Ramos (cell line): ENCODE measurements at regions not wholly inside any gene's neighbourhood (a gene's known extent, or its start where the extent isn't known, plus 50 kb on each side); places are given as distances from the start of the nearest gene placed in this dataset.
"Not testable (repeated sequence)": the region's sequence is repeated elsewhere in the genome, so short reads cannot be mapped to it uniquely, and the experiment has no call there.

Experiments
- in situ Hi-C: fragments of 300-500 bp; cut with MboI; formaldehyde crosslinking; loops from one replicate; pipeline ENCODE4 v1.14.3; 2022; ENCODE audit warnings: low sequenced_read_pairs; ENCODE audit not compliant: unreplicated experiment

DNA sequence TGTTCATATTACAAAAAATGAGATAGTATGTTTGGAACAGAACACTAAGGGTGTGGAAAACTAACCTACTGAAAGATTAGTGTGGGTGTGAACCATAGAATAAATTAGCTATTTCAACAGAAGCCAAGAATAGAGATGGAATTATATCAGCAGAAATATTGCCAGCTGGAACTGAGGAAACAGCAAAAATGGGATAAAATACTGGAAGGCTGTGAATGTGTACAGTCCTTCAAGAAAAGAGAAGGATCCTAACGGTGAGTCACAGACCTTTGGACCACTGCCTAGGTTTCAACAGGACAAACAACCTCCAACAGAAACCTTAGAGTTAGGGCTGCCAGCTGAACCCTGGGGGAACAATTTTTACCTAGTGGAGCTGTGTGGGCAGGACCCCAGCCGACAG, 395.0 kb downstream of the ZWINT start:
- in situ Hi-C loops, result no loop called here

DNA sequence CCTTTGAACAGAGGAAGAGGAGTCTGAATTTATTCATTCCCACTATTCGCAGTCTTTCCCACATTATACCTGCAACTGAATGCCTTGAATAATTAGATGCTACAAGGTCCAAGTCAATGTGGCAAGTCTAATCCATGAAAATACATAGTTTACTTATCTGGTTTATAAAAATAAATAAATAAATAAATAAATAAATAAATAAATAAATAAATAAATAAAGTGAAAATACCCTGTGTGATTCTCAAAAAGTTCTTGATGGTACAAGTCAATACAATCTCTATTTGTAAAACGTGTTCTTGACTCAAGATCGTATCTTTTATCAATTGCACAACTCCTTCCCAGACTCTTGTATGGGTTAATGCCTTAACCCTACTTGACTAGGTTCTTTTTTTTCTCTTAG, 417.7 kb downstream of the ZWINT start:
- in situ Hi-C loops, result no loop called here

DNA sequence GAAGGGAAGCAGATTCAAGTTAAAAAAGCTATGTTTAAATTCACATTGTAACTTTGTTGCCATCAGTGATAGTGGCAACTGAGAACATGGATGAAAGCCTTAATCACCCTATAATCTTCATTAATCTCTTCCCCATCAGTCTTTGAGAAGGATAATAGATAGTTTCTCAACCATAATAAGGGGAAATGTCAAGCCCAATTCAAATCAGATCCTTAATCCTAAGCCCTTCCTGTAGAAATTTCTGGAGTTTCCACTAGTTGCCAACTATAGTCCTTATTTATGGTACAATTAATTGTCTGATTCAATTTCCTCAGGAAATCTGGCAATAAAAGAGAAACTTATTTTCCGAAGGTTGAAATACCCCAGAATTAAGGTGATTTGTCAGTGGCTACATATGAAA, 431.8 kb downstream of the ZWINT start:
- in situ Hi-C loops, result no loop called here

DNA sequence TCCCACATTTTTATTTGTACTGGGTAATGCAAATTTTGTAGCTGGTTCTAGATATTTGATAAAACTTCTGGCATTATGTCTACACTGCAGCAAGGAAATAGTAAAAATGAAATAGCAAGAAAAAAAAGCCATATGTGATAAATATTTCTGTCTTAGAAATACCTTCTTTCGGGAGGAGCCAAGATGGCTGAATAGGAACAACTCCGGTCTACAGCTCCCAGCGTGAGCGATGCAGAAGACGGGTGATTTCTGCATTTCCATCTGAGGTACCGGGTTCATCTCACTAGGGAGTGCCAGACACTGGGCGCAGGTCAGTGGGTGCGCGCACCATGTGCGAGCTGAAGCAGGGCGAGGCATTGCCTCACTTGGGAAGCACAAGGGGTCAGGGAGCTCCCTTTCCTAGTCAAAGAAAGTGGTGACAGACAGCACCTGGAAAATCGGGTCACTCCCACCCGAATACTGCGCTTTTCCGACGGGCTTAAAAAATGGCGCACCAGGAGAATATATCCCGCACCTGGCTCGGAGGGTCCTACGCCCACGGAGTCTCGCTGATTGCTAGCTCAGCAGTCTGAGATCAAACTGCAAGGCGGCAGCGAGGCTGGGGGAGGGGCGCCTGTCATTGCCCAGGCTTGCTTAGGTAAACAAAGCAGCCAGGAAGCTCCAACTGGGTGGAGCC, 461.4 kb downstream of the ZWINT start:
- in situ Hi-C loops, result not testable (repeated sequence)

DNA sequence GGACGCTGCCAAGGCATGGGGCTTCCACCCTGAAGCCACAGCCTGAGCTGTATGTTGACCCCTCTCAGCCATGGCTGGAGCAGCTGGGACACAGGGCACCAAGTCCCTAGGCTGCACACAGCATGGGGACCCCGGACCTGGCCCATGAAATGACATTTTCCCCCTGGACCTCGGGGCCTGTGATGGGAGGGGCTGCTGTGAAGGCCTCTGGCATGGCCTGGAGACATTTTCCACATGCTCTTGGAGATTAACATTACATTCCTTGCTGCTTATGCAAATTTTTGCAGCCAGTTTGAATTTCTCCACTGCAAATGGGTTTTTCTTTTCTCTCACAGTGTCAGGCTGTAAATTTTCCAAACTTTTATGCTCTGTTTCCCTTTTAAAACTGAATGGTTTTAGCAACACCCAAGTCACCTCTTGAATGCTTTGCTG, 463.6 kb downstream of the ZWINT start:
- in situ Hi-C loops, result no loop called here

DNA sequence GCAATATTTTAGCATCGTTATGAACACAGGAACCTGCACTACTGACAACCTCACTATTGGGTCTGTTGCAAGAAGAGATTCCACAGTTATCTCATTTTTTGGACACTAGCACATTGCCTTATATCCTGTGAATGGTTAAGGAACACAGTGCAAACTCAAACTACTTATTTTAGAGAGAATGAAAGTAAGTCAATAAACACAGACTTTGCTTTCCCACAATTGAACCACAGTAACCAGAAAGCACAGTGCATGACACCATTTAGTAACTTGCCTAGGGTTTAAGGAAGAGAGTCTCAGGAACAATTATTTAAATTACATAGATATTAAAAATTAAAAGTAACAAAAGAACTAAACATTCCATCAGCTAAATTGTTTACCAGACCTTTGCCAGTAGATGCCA, 468.8 kb downstream of the ZWINT start:
- in situ Hi-C loops, result no loop called here

DNA sequence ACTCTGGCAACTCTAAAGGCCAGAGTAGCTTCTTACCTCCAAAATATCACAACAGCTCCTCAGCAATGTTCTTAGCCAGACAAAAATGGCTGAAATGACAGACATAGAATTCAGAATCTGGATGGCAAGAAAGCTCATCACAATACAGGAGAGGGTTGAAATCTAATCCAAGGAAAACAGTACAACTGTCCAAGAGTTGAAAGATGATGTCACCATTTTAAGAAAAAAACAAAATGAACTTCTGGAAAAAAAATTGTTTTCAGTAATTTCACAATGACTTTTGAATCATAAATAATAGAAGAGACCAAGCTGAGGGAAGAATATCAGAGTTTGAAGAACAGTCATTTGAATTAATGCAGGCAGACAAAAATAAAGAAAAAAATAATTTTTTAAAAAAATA, 479.5 kb downstream of the ZWINT start:
- in situ Hi-C loops, result no loop called here

DNA sequence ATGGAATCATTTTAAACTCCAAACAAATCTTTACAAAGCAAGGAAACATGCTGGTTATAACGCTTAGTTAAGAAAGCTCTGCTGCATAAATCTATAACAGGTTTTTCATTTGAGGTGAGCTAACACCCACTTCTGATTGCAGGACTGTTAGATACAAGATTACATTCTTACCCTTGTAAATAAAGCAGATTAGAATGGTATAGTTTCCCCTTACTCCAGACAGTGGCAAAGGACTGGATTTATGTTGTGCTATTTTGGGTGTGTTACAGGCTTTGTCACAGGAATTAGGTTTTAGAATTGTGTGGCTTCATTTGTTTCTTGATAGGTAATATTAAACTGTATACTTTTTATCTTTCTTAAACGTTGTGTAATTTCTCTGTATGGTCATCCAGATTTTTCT, 487.6 kb downstream of the ZWINT start:
- in situ Hi-C loops, result no loop called here

DNA sequence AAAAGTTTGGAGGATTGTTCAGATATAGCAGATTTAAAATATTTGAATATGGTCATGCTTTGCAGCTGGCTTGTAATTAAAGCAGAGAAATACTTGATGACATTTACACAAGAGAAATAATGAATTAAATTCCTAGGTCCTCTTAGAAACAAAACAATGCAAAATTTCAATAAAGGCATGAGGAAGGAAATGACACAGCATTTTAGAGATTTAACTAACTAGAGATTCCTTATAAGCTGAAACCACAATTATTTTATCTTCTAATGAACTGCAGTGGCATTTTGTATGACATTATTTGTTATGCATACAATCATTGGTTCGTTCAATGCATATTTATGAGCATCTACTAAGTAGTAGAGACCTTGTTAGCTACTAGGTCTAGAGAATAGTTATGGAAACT, 490.9 kb downstream of the ZWINT start:
- in situ Hi-C loops, result no loop called here

DNA sequence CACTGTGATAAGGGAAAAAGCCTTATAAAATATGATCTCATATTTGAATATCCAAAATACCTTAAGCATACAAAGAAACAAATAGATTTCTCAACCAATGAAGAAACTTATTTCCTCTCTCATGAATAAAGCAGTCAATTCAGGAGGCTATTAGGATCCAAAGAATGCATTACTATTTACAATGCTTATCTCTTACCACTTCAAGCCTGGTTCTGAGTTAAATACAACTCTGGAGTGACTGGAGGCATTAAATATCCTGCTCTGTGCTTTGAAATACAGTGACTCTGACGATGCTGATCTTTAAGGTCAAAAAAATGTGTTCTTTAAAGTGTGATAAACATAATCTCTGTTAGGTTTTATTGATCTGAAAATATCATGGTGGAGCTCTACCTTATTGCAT, 493.2 kb downstream of the ZWINT start:
- in situ Hi-C loops, result no loop called here

DNA sequence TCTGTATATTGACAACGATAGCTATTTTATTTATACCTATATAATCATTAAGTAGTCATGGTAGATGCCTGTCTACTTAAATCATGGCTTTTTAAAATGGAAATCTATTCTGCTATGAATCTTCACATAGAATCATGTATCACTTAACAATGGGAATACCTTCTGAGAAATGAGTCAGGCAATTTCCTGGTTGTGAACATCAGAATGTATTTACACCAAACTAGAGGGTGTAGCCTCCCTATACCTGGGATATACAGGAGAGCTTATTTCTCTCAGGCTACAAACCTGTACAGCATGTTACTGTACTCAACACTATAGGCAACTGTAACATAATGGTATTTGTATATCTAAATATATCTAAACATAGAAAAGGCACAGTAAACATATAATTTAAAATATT, 502.3 kb downstream of the ZWINT start:
- in situ Hi-C loops, result no loop called here

DNA sequence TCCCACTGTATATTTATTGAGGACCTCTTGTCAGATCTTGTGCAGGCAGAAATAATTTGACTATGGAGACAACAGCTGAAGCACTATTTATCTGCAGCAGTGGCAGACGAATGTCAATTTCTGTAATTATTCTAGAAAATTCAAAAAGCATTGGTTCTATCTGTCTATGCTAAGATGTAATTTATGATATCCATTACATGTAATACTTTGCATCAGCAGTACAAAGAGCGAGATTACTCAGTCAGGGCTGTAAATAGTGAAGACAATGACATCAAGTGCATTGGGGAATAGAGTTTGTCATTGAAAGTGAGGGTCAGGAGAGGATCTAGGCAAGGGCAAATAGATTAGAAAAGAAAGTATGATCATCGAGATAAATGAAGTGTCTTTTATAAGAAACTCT, 508.2 kb downstream of the ZWINT start:
- in situ Hi-C loops, result no loop called here

DNA sequence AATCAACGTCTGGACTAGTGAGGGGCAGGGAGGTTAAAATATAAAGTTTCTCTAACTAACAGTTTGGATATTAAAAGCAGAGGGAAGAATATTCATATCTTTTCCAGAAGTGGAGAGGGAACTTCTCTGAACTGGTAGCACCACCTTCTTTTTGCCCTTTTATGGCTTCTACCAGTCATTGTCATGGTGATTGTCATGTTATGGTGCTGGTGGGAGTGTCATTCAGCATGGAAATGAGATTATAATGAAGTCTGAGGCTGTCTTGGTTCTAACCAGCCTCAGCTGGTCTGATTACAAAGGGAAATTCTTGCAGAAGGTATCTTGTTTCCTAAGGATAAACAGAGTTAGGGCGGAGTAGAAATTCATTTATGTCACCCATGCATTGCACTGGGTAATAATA, 523.8 kb downstream of the ZWINT start:
- in situ Hi-C loops, result no loop called here

DNA sequence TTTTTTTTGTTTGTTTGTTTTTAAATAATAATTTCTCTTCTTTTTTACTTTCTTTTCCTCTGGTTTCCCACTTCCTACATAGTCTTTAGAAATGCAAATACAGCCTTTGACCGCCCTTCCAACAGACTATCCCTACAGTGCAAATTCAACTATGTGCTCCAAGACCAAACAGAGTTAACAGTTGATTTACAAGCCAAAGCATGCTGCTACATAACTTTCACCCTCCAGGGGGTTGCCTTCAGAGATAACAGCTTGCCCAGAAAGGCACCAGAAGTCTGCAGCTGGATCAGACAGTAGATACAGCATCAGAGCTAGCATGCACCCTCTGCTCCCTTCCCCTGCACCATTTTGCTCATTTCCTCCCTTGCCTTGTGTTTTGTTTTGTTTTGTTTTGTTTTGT, 539.0 kb downstream of the ZWINT start:
- in situ Hi-C loops, result no loop called here

DNA sequence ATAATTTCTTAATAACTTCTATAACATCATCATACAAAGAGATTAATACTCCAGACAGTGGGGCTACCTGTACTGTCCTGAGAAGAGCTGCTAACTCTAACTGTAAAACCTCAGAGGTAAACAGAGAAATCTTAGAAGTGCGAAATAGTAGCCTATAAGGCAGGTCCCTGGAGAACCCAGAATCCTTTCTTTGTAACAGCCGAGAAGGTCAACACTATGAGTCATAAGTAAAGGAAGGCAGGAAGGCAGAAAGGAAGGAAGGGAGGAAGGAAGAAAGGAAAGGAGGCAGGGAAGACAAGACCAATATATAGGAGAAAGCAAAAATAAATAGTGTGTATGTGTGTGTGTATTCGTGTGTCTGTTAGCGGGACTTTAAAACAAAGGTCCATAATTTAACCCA, 540.6 kb downstream of the ZWINT start:
- in situ Hi-C loops, result no loop called here

DNA sequence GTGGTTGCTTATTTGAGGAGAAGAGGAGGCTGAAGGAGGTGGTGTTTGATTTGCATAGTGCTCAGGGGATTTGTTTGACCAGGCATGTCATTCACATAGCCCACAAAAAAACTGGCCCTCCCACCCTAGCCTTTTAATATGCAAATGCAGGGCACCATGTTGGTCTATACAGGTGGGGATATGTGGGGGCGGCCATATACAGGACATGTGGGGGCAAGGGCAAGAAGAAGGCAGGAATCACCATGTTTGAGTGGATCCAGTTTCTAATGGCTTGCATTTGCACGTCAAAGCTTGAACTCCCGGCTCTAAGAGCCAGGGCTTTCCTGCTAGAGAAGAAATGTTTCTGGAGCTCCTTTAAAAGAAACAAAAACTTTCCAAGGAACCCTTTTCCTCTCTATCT, 541.0 kb downstream of the ZWINT start:
- in situ Hi-C loops, result no loop called here

DNA sequence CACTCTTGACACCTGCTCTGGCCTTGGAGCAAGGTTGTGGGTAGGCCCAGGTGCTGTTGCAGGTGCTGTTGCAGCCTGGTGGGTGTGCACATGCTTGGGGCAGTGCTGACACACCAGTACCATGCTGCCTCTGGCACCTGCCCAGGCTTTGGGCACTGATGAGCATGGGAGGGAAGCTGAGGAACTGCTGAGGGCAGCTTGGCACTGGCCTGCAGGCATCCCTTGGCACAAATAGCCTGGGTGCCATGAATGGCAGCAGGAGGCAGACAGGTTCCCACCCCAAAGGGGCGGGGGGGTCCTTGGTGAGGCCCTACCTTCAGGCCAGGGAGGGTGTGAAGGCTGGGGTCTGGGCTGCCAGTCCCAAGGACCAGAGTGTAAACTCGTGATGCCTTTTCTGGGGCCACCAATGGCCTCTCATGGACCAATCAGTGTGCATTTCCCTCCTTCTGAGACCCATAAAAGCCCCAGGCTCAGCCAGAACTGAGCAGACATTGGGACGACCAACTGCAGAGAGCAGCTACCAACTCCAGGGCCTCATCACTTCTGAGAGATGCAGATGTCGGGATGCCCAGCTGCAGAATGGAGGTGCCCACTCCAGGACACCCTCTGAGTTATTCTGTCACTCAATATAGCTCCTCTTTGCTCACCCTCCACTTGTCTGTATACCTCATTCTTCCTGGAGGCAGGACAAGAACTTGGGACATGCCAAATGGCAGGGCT, 547.4 kb downstream of the ZWINT start:
- in situ Hi-C loops, result no loop called here

DNA sequence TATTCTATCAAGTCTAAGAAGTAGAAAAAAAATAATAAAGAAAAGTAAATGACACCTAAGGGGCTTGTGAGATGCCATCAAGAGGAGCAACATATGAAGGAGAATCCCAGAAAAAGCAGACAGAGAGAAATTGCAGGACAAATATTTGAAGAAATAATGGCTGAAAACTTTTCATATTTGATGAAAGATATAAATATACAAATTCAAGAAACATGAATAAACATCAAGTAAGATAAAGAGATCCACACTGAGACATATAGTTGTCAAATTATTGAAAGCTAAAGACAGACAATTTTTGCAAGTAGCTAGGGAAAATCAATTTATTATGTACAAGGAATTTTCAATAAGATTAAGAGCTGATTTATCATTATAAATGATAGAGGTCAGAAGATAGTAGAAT, 558.0 kb downstream of the ZWINT start:
- in situ Hi-C loops, result no loop called here

DNA sequence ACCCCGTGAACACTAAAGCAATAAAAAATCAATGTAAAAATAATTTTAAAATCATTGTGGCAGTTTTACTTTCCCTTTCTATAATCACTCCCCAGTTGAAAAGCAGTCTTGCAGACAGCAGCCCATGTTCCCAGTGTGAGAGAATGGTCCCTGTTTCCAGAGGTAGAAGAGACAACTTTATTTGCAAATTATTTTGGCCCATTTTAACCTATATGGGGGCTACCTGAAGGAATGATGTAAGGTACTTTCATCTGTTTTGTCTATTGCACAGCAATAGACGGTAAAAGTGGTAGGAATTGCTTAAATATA, 559.8 kb downstream of the ZWINT start:
- in situ Hi-C loops, result no loop called here

DNA sequence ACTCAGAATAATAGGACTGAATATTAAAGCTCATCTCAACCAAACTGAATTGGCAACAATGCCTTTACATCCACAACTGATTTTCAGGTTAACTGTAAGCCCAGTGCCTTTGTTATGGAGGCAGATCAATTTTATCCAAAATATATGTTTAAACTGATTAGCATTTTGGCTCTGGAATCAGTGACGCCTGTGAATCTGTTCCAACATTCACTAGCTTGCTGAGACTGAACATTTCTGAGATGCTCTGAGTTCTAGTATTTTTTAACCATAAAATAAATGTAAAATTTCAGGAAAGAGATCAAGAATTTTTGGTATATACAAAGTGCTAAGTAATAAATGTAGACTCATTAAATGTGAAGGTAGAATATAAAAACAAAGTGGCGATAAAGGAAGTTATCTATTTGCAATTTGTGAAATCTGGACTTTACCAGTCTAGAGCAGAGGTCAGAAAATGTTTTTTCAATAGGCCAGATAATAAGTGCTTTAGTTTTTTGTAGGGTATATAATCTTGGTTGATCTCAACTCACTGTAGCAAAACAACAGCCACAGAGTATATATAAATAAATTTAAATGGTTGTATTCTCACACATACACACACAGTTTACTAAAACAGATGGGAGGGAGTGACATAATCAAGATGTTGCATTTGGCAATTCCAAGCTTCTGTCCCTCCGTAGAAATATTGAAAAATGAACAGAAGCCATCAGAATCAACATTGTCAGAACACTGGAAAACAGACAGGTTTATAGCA, 560.3 kb downstream of the ZWINT start:
- in situ Hi-C loops, result no loop called here

DNA sequence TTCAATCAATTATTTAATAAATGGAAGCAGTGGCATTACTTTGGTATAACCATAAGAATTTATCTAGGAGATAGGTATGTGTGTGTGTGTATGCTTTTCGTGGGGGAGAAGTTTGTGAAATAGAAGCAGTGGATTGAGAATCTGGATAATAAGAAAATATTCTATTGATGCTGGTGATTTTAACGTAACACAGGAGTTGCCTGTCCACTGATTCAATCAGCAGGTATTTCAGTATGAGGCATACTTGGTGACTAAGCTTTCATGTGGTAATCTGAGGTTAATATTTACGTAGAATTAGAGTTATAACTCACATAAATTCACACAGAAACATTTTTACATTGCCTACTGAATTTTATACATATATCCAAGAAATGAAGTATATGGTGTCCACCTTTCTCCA, 568.0 kb downstream of the ZWINT start:
- in situ Hi-C loops, result no loop called here

DNA sequence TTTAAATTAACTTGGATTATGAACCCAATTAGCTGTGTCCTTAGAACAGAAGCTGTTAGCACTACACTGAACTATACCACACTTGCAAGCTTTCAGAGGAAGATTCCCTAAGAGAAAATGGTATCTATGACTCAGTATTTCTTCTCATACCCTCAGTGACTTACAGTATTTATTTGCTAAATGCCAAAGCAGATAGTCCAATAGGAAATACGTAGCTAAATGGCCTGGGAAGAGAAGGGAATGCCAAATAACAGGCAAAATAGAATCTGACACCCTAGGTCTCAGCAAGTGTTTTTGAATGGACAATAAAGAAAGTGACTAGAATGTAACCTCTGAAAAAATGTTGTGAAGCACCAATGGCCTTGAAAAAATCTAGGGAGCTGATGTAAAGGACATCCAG, 570.8 kb downstream of the ZWINT start:
- in situ Hi-C loops, result not testable (repeated sequence)
